ENCODE measurements at regions not wholly inside any gene's neighbourhood (a gene's known extent, or its start where the extent isn't known, plus 50 kb on each side); places are given as distances from the start of the nearest gene placed in this dataset.
"Not testable (repeated sequence)": the region's sequence is repeated elsewhere in the genome, so short reads cannot be mapped to it uniquely, and the experiment has no call there.

DNA sequence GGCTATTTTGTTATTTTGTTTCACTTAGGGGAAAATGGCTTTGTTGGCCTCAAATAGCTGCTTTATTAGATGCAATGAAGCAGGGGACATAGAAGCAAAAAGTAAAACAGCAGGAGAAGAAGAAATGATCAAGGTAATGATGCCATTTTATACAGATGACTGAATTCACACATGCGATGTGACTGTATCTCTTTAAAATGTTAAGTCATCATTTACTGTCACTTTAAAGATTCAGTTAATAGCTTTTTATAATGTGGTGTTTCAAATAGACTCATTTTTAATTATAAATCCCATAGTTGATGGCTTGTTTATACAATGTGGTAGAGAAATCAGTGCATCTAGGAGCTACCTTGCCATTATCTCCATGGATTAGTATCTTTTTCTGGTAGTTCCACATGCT is 863.9 kb upstream of the DEFB115 start:
- not testable (repeated sequence) for TF ChIP-seq CTCF, POLR2A (IDR thresholded peaks at IDR 0.05)
